Ovary (tissue), 3 donors: ENCODE measurements at regions not wholly inside any gene's neighbourhood (a gene's known extent, or its start where the extent isn't known, plus 50 kb on each side); places are given as distances from the start of the nearest gene placed in this dataset.

Source experiments
- EP300 ChIP-seq: sonication (generic); formaldehyde crosslinking; IDR thresholded peaks from one replicate; pipeline ENCODE4 v1.6.1; 2017; ENCODE audit warnings: antibody characterized with exemption
- TF ChIP-seq, protein P1 (sequence below), 3 donors: fragments of 450-650 bp in 2 of 3; fragments of 200-600 bp in 1 of 3; IDR thresholded peaks; one replicate each; pipeline versions ENCODE4 v1.5.1 to v1.8.0; 2016 to 2022; ENCODE audit warnings: antibody characterized with exemption in 3 of 3, mild to moderate bottlenecking in 1 of 3
- donor health status: DM: no; HTN: no; CAD: no.

DNA sequence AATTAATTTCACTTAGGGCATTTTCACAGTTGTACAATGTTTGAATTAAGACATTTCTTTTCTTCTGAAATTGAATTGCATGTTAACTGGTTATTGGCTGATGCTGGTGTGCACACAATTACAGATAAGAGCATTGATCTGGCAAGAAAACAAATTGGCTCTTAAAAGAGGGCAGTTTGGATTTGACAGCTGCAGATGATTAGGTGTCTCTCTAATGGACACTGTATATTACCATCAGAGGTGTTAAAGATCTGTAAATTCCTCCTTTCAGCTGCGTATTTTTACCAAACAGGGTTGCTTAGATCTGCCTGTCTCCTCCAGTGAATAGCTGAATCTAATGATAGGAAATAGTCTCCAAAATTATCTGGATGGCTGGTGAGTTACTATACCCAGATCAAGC lies 198.5 kb downstream of the BLID start:
- TF ChIP-seq, protein P1, sequence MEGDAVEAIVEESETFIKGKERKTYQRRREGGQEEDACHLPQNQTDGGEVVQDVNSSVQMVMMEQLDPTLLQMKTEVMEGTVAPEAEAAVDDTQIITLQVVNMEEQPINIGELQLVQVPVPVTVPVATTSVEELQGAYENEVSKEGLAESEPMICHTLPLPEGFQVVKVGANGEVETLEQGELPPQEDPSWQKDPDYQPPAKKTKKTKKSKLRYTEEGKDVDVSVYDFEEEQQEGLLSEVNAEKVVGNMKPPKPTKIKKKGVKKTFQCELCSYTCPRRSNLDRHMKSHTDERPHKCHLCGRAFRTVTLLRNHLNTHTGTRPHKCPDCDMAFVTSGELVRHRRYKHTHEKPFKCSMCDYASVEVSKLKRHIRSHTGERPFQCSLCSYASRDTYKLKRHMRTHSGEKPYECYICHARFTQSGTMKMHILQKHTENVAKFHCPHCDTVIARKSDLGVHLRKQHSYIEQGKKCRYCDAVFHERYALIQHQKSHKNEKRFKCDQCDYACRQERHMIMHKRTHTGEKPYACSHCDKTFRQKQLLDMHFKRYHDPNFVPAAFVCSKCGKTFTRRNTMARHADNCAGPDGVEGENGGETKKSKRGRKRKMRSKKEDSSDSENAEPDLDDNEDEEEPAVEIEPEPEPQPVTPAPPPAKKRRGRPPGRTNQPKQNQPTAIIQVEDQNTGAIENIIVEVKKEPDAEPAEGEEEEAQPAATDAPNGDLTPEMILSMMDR (IDR thresholded peaks at IDR 0.05) = no peak
- TF ChIP-seq EP300 = no peak
